Upper lobe of left lung (tissue), 6 donors: ENCODE measurements at regions not wholly inside any gene's neighbourhood (a gene's known extent, or its start where the extent isn't known, plus 50 kb on each side); places are given as distances from the start of the nearest gene placed in this dataset.
"Not testable (repeated sequence)": the region's sequence is repeated elsewhere in the genome, so short reads cannot be mapped to it uniquely, and the experiment has no call there.

Experiments
- ATAC-seq, 2 donors: fragments of 200-7000 bp; cut with Tn5 transposase; one replicate each; pipeline ENCODE4 v1.9.1; 2022; ENCODE audit warnings: mild to moderate bottlenecking in 2 of 2, moderate library complexity in 2 of 2; ENCODE audit not compliant: low FRiP score in 2 of 2
- DNase-seq, 2 donors: peaks; one replicate each; pipeline ENCODE4 v3.0.0-alpha.2; 2019 to 2020
- H3K27ac ChIP-seq, 4 donors: fragments of 200-600 bp; sonication (generic); one replicate each; pipeline ENCODE4 v1.5.1; 2016 to 2019
- H3K27me3 ChIP-seq, 4 donors: fragments of 200-600 bp; sonication (generic); one replicate each; pipeline ENCODE4 v1.5.1; 2017 to 2019
- H3K36me3 ChIP-seq, 4 donors: fragments of 200-600 bp; sonication (generic); one replicate each; pipeline ENCODE4 v1.5.1; 2016 to 2019
- H3K4me1 ChIP-seq, 4 donors: fragments of 200-600 bp; sonication (generic); one replicate each; pipeline ENCODE4 v1.5.1; 2018 to 2019
- H3K4me3 ChIP-seq, 4 donors: fragments of 200-600 bp; sonication (generic); one replicate each; pipeline ENCODE4 v1.5.1; 2017 to 2019; ENCODE audit warnings: mild to moderate bottlenecking in 2 of 4, moderate library complexity in 1 of 4
- H3K9me3 ChIP-seq, 4 donors: fragments of 200-600 bp; sonication (generic); one replicate each; pipeline ENCODE4 v1.5.1; 2018 to 2019
- CTCF ChIP-seq, 6 experiments: fragments of 450-650 bp in 4 of 6; fragments of 200-600 bp in 2 of 6; sonication (generic) in 2 of 6; IDR thresholded peaks; one replicate each; pipeline ENCODE4 v1.5.1; 2016 to 2019; ENCODE audit warnings: antibody characterized with exemption in 6 of 6
- EP300 ChIP-seq, 4 donors: sonication (generic); formaldehyde crosslinking; IDR thresholded peaks; one replicate each; pipeline ENCODE4 v1.5.1; 2017; ENCODE audit warnings: antibody characterized with exemption in 4 of 4, control low read depth in 2 of 4
- POLR2A ChIP-seq, 4 donors: fragments of 450-650 bp; IDR thresholded peaks; one replicate each; pipeline ENCODE4 v1.5.1; 2016 to 2017; ENCODE audit warnings: antibody characterized with exemption in 4 of 4, mild to moderate bottlenecking in 2 of 4
- POLR2AphosphoS5 ChIP-seq, 2 donors: sonication (generic); formaldehyde crosslinking; IDR thresholded peaks; one replicate each; pipeline ENCODE4 v1.5.1; 2017; ENCODE audit warnings: antibody characterized with exemption in 2 of 2
- WGBS, 2 donors: methylation state at CpG; one replicate each; pipeline ENCODE4 v1.1.5; 2017 to 2018; 5-methylcytosine and 5-hydroxymethylcytosine counted together
- donor health status: DM: no; HTN: no; CAD: no; lungs with moderate emphysema.
- donor health status: DM: no; HTN: yes; CAD: no; lungs with severe emphysema.

- peaks cover 0 to 13% (median 10%) of the 10 kb centered on the region in 4 donors for H3K9me3 ChIP-seq
- no peaks in the 10 kb centered on the region for H3K36me3 ChIP-seq
- no peaks in the 10 kb centered on the region for H3K4me1 ChIP-seq
- H3K27ac ChIP-seq = no peak overlapping the region
- ATAC-seq (no peak), DNase-seq (no peak)
- TF ChIP-seq POLR2AphosphoS5 (IDR thresholded peaks at IDR 0.05) (no peak), EP300 (IDR thresholded peaks at IDR 0.05) (no peak)
- WGBS, 2 donors = 74 to 89% methylated on average over 2 of the region's 2 CpGs
- H3K27me3 ChIP-seq = no peaks in the 10 kb centered on the region
- no peak overlapping the region for H3K4me3 ChIP-seq
Observed at GRCh38 chr2:226286916-226287315, 512.7 kb downstream of the IRS1 start.

GRCh38 chr2:226283796-226284195 lies 515.8 kb downstream of the IRS1 start:
- TF ChIP-seq EP300 (IDR thresholded peaks at IDR 0.05) (no peak), CTCF (IDR thresholded peaks at IDR 0.05) (no peak), POLR2A (IDR thresholded peaks at IDR 0.05) (no peak), POLR2AphosphoS5 (IDR thresholded peaks at IDR 0.05) (no peak)
- Histone ChIP-seq H3K27me3 (no peaks in the 10 kb centered on the region), H3K9me3 (no peaks in the 10 kb centered on the region), H3K36me3 (no peaks in the 10 kb centered on the region), H3K27ac (no peak overlapping the region), H3K4me3 (no peak overlapping the region), H3K4me1 (no peaks in the 10 kb centered on the region)
- no peak for ATAC-seq
- DNase-seq = no peak
- WGBS, 2 donors = 62 to 78% methylated on average over 2 of the region's 2 CpGs

GRCh38 chr2:226282151-226282550 lies 517.5 kb downstream of the IRS1 start:
- no peak for TF ChIP-seq POLR2AphosphoS5 (IDR thresholded peaks at IDR 0.05)
- no peak for TF ChIP-seq POLR2A (IDR thresholded peaks at IDR 0.05)
- TF ChIP-seq EP300 (IDR thresholded peaks at IDR 0.05) = no peak
- no peak for TF ChIP-seq CTCF (IDR thresholded peaks at IDR 0.05)
- no peaks in the 10 kb centered on the region for H3K36me3 ChIP-seq
- H3K4me1 ChIP-seq = no peaks in the 10 kb centered on the region
- no peak overlapping the region for H3K27ac ChIP-seq
- H3K27me3 ChIP-seq = no peaks in the 10 kb centered on the region
- 95 to 100% methylated on average over 1 of the region's 1 CpG for WGBS, 2 donors
- no peak for ATAC-seq
- no peak overlapping the region for H3K4me3 ChIP-seq
- H3K9me3 ChIP-seq = no peaks in the 10 kb centered on the region
- no peak for DNase-seq

- H3K27me3 ChIP-seq, H3K27ac ChIP-seq, H3K9me3 ChIP-seq, ATAC-seq, DNase-seq, H3K36me3 ChIP-seq, H3K4me3 ChIP-seq, H3K4me1 ChIP-seq: not testable (repeated sequence)
- 79 to 83% methylated on average over 2 of the region's 2 CpGs for WGBS, 2 donors
Observed at GRCh38 chr2:226280136-226280535, 519.5 kb downstream of the IRS1 start.

DNA sequence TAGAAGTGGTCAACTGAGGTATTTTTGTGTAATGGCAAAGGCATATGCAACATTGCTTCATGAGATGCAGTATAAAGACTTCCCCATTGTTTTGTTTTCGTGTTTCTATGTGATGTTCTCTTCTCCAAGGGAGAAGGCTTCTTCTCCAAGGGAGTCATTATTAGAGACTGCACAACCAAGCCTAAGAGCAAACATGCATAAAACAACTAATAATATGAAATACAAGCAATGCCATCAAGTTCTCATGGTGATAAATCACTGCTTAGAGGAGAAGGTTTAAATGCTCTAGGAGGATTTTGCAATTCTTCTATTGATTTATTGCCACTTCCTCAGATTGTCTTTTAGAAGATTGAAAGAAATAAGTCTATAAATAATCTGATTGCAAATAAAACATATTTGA lies 524.4 kb downstream of the IRS1 start:
- DNase-seq (no peak), ATAC-seq (no peak)
- Histone ChIP-seq H3K36me3 (no peaks in the 10 kb centered on the region), H3K27ac (no peak overlapping the region), H3K27me3 (no peaks in the 10 kb centered on the region), H3K4me1 (no peaks in the 10 kb centered on the region), H3K4me3 (no peak overlapping the region), H3K9me3 (no peaks in the 10 kb centered on the region)
- 32 to 39% methylated on average over 1 of the region's 1 CpG for WGBS, 2 donors
- TF ChIP-seq EP300 (IDR thresholded peaks at IDR 0.05) (no peak), POLR2AphosphoS5 (IDR thresholded peaks at IDR 0.05) (no peak), CTCF (IDR thresholded peaks at IDR 0.05) (no peak), POLR2A (IDR thresholded peaks at IDR 0.05) (no peak)

DNA sequence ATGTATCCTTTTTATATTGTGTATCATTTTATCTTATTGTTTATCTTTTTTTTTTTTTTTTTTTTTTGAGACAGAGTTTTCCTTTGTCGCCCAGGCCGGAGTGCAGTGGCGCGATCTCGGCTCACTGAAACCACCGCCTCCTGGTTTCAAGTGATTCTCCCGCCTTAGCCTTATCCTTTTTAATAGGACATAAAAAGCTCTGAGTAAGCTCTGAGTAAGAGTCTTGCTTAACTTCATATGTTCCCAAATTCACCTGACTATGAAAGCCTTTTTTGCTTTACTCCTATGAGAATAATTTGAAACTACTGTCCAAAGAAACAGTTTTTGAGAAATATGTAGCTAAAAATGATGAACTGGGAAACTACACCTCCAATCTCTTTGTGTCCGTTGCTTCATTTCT lies 525.5 kb downstream of the IRS1 start:
- H3K27ac ChIP-seq = no peak overlapping the region
- peak in 1 of 2 donors; percentile 9 for DNase-seq

More for the DNA sequence above, 525.5 kb downstream of the IRS1 start:
- H3K4me1 ChIP-seq = no peaks in the 10 kb centered on the region
- 81 to 90% methylated on average over 8 of the region's 8 CpGs for WGBS, 2 donors
- H3K36me3 ChIP-seq = no peaks in the 10 kb centered on the region
- no peaks in the 10 kb centered on the region for H3K9me3 ChIP-seq
- H3K4me3 ChIP-seq = no peak overlapping the region
- no peaks in the 10 kb centered on the region for H3K27me3 ChIP-seq
- no peak for ATAC-seq
- TF ChIP-seq EP300 (IDR thresholded peaks at IDR 0.05) = no peak
- no peak for TF ChIP-seq POLR2A (IDR thresholded peaks at IDR 0.05)
- TF ChIP-seq CTCF (IDR thresholded peaks at IDR 0.05) = no peak
- TF ChIP-seq POLR2AphosphoS5 (IDR thresholded peaks at IDR 0.05) = no peak
